Effector memory CD8-positive, alpha-beta T cell (primary cell): ENCODE measurements at regions not wholly inside any gene's neighbourhood (a gene's known extent, or its start where the extent isn't known, plus 50 kb on each side); places are given as distances from the start of the nearest gene placed in this dataset.

Experiments used
- ATAC-seq: fragments of 150-1000 bp; cut with Tn5 transposase; replicated peaks from 2 replicates; pipeline ENCODE4 v1.10.0; 2021; ENCODE audit warnings: mild to moderate bottlenecking, moderate library complexity
- DNase-seq, 3 experiments: peaks; one replicate each; pipeline ENCODE4 v3.0.0; 2021
- H3K27ac Mint-ChIP-seq, 2 donors: one replicate each; pipeline ENCODE4 v1.8.0; 2022; ENCODE audit warnings: mild to moderate bottlenecking in 2 of 2, mixed read lengths in 2 of 2, moderate library complexity in 2 of 2
- H3K27me3 Mint-ChIP-seq, 2 donors: one replicate each; pipeline ENCODE4 v1.8.0; 2022; ENCODE audit warnings: mixed read lengths in 2 of 2
- H3K36me3 Mint-ChIP-seq: one replicate; pipeline ENCODE4 v1.8.0; 2022; ENCODE audit warnings: mild to moderate bottlenecking, moderate library complexity, mixed read lengths; ENCODE audit not compliant: insufficient read depth
- H3K4me1 Mint-ChIP-seq, 2 donors: one replicate each; pipeline ENCODE4 v1.8.0; 2022; ENCODE audit warnings: low read depth in 2 of 2, mixed read lengths in 2 of 2
- H3K4me3 Mint-ChIP-seq, 2 donors: one replicate each; pipeline ENCODE4 v1.8.0; 2022; ENCODE audit warnings: mild to moderate bottlenecking in 2 of 2, mixed read lengths in 2 of 2, moderate library complexity in 2 of 2
- H3K9me3 Mint-ChIP-seq, 2 donors: one replicate each; pipeline ENCODE4 v1.8.0; 2022; ENCODE audit warnings: mixed read lengths in 2 of 2

- Mint-ChIP-seq H3K4me3 (no peak overlapping the region), H3K4me1 (no peaks in the 10 kb centered on the region), H3K27me3 (no peaks in the 10 kb centered on the region), H3K9me3 (peaks cover 0 to 10% of the 10 kb centered on the region in 2 donors), H3K27ac (no peak overlapping the region), H3K36me3 (no peaks in the 10 kb centered on the region)
- DNase-seq (no peak), ATAC-seq (no peak)
Observed at GRCh38 chr14:81938341-81938740, 404.7 kb upstream of the SEL1L start.

- ATAC-seq (no peak), DNase-seq (no peak)
- peaks cover 0 to 11% of the 10 kb centered on the region in 2 donors for H3K9me3 Mint-ChIP-seq
- no peaks in the 10 kb centered on the region for H3K36me3 Mint-ChIP-seq
- no peaks in the 10 kb centered on the region for H3K27me3 Mint-ChIP-seq
- H3K27ac Mint-ChIP-seq = no peak overlapping the region
- H3K4me1 Mint-ChIP-seq = no peaks in the 10 kb centered on the region
- no peak overlapping the region for H3K4me3 Mint-ChIP-seq
Observed at GRCh38 chr14:81940651-81941050, 407.0 kb upstream of the SEL1L start.

GRCh38 chr14:81942071-81942470 lies 408.4 kb upstream of the SEL1L start:
- Mint-ChIP-seq H3K4me3 (no peak overlapping the region), H3K4me1 (no peaks in the 10 kb centered on the region), H3K27me3 (no peaks in the 10 kb centered on the region), H3K36me3 (no peaks in the 10 kb centered on the region), H3K27ac (no peak overlapping the region), H3K9me3 (peaks cover 0 to 12% of the 10 kb centered on the region in 2 donors)
- no peak for DNase-seq
- no peak for ATAC-seq

- Mint-ChIP-seq H3K27me3 (no peaks in the 10 kb centered on the region), H3K4me1 (no peaks in the 10 kb centered on the region), H3K36me3 (no peaks in the 10 kb centered on the region), H3K9me3 (peaks cover 0 to 8% of the 10 kb centered on the region in 2 donors), H3K27ac (no peak overlapping the region), H3K4me3 (no peak overlapping the region)
- DNase-seq (no peak), ATAC-seq (no peak)
Observed at GRCh38 chr14:81946375-81946774, 412.7 kb upstream of the SEL1L start.

- Mint-ChIP-seq H3K4me1 (no peaks in the 10 kb centered on the region), H3K27me3 (no peaks in the 10 kb centered on the region)
- no peak for ATAC-seq
Observed at GRCh38 chr14:81946834-81947798, 413.5 kb upstream of the SEL1L start.

GRCh38 chr14:81952917-81953316 lies 419.3 kb upstream of the SEL1L start:
- no peak for DNase-seq
- no peaks in the 10 kb centered on the region for H3K27me3 Mint-ChIP-seq
- no peak overlapping the region for H3K4me3 Mint-ChIP-seq
- H3K36me3 Mint-ChIP-seq = no peaks in the 10 kb centered on the region
- no peak overlapping the region for H3K27ac Mint-ChIP-seq
- H3K9me3 Mint-ChIP-seq = peaks cover 10 to 19% of the 10 kb centered on the region in 2 donors
- no peak for ATAC-seq
- no peaks in the 10 kb centered on the region for H3K4me1 Mint-ChIP-seq

More at GRCh38 chr14:81946834-81947798, 413.5 kb upstream of the SEL1L start:
- Mint-ChIP-seq H3K4me3 (no peak overlapping the region), H3K9me3 (peaks cover 0 to 8% of the 10 kb centered on the region in 2 donors), H3K27ac (no peak overlapping the region), H3K36me3 (no peaks in the 10 kb centered on the region)
- DNase-seq = no peak

GRCh38 chr14:81953419-81953818 lies 419.8 kb upstream of the SEL1L start:
- Mint-ChIP-seq H3K9me3 (peaks cover 9 to 19% of the 10 kb centered on the region in 2 donors), H3K27ac (no peak overlapping the region), H3K4me3 (no peak overlapping the region), H3K27me3 (no peaks in the 10 kb centered on the region), H3K4me1 (no peaks in the 10 kb centered on the region), H3K36me3 (no peaks in the 10 kb centered on the region)
- no peak for DNase-seq
- no peak for ATAC-seq

- H3K27me3 Mint-ChIP-seq = no peaks in the 10 kb centered on the region
- ATAC-seq (no peak), DNase-seq (no peak)
- no peaks in the 10 kb centered on the region for H3K4me1 Mint-ChIP-seq
- no peaks in the 10 kb centered on the region for H3K36me3 Mint-ChIP-seq
- no peak overlapping the region for H3K4me3 Mint-ChIP-seq
- no peak overlapping the region for H3K27ac Mint-ChIP-seq
- H3K9me3 Mint-ChIP-seq = peaks cover 10 to 19% of the 10 kb centered on the region in 2 donors
Observed at GRCh38 chr14:81955123-81955522, 421.5 kb upstream of the SEL1L start.

- ATAC-seq (no peak), DNase-seq (no peak)
- peaks cover 2 to 6% of the 10 kb centered on the region in 2 donors for H3K9me3 Mint-ChIP-seq
- H3K4me1 Mint-ChIP-seq = no peaks in the 10 kb centered on the region
- H3K27me3 Mint-ChIP-seq = no peaks in the 10 kb centered on the region
- H3K27ac Mint-ChIP-seq = no peak overlapping the region
- H3K4me3 Mint-ChIP-seq = no peak overlapping the region
- H3K36me3 Mint-ChIP-seq = no peaks in the 10 kb centered on the region
Observed at GRCh38 chr14:81960781-81961180, 427.1 kb upstream of the SEL1L start.

- no peak overlapping the region for H3K27ac Mint-ChIP-seq
- H3K36me3 Mint-ChIP-seq = no peaks in the 10 kb centered on the region
- H3K9me3 Mint-ChIP-seq = peaks cover 0 to 4% of the 10 kb centered on the region in 2 donors
- H3K4me3 Mint-ChIP-seq = no peak overlapping the region
- no peaks in the 10 kb centered on the region for H3K27me3 Mint-ChIP-seq
- H3K4me1 Mint-ChIP-seq = no peaks in the 10 kb centered on the region
- ATAC-seq = no peak
- no peak for DNase-seq
Observed at GRCh38 chr14:81963846-81964245, 430.2 kb upstream of the SEL1L start.

GRCh38 chr14:81970307-81970706 lies 436.7 kb upstream of the SEL1L start:
- no peak overlapping the region for H3K27ac Mint-ChIP-seq
- DNase-seq (no peak), ATAC-seq (no peak)
- no peaks in the 10 kb centered on the region for H3K27me3 Mint-ChIP-seq
- H3K36me3 Mint-ChIP-seq = no peaks in the 10 kb centered on the region
- no peaks in the 10 kb centered on the region for H3K4me1 Mint-ChIP-seq
- H3K4me3 Mint-ChIP-seq = no peak overlapping the region
- peaks cover 4 to 12% of the 10 kb centered on the region in 2 donors for H3K9me3 Mint-ChIP-seq

GRCh38 chr14:81971911-81972310 lies 438.3 kb upstream of the SEL1L start:
- no peak overlapping the region for H3K27ac Mint-ChIP-seq
- peaks cover 2 to 12% of the 10 kb centered on the region in 2 donors for H3K9me3 Mint-ChIP-seq
- no peak for DNase-seq
- H3K36me3 Mint-ChIP-seq = no peaks in the 10 kb centered on the region
- ATAC-seq = no peak
- no peak overlapping the region for H3K4me3 Mint-ChIP-seq
- H3K4me1 Mint-ChIP-seq = no peaks in the 10 kb centered on the region
- no peaks in the 10 kb centered on the region for H3K27me3 Mint-ChIP-seq

- no peak for DNase-seq
- no peaks in the 10 kb centered on the region for H3K27me3 Mint-ChIP-seq
Observed at GRCh38 chr14:81972601-81973000, 438.9 kb upstream of the SEL1L start.

GRCh38 chr14:81974543-81974942 lies 440.9 kb upstream of the SEL1L start:
- H3K36me3 Mint-ChIP-seq = no peaks in the 10 kb centered on the region
- peaks cover 2 to 12% of the 10 kb centered on the region in 2 donors for H3K9me3 Mint-ChIP-seq
- DNase-seq = no peak
- no peak overlapping the region for H3K4me3 Mint-ChIP-seq
- H3K4me1 Mint-ChIP-seq = no peaks in the 10 kb centered on the region
- no peak overlapping the region for H3K27ac Mint-ChIP-seq
- H3K27me3 Mint-ChIP-seq = no peaks in the 10 kb centered on the region
- no peak for ATAC-seq

More at GRCh38 chr14:81972601-81973000, 438.9 kb upstream of the SEL1L start:
- Mint-ChIP-seq H3K4me3 (no peak overlapping the region), H3K9me3 (peaks cover 2 to 12% of the 10 kb centered on the region in 2 donors), H3K4me1 (no peaks in the 10 kb centered on the region), H3K36me3 (no peaks in the 10 kb centered on the region), H3K27ac (no peak overlapping the region)
- no peak for ATAC-seq
